ENCODE measurements at regions not wholly inside any gene's neighbourhood (a gene's known extent, or its start where the extent isn't known, plus 50 kb on each side); places are given as distances from the start of the nearest gene placed in this dataset.
"Not testable (repeated sequence)": the region's sequence is repeated elsewhere in the genome, so short reads cannot be mapped to it uniquely, and the experiment has no call there.

DNA sequence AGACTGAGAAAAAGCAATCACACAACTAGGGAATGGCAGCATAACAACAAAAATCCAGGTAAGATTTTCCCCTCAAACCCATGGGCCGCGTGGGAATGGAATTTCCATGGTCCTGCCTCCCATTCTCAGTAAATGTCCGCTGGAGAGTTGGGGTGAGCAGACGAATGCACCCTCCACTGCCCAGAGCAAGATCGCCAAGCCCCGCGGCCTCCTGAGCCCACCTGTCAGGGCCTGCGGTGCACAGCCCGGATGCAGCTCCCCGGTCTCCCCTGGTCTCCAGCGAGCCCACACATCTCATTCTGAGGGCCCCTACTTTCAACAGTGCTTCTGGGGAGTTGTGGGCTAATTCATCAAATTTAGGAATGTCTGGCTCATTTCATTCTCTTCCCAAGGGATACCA, 327.4 kb upstream of the HS6ST1 start:
- no peak for DNase-seq (ENCODE audit: low read depth)

DNA sequence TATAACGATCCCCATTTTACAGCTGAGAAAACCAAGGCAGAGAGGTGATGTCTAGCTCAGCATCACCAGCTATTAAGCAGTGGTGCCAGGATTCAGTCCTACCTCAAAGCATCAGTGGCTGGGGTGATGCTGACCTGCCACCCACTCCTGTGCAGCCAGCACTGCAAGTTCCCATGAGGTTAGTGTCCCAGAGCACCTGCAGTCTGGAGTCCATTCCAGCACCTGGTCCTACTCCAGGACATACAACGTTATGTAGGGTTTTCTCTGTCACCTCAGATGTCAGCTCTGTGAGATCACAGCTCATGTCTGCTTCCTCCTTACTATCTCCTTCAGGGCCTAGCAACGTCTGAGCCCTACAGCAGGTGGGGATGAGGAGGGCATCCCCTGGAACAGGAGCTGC, 328.0 kb upstream of the HS6ST1 start:
- DNase-seq (ENCODE audit: low read depth): no peak

DNA sequence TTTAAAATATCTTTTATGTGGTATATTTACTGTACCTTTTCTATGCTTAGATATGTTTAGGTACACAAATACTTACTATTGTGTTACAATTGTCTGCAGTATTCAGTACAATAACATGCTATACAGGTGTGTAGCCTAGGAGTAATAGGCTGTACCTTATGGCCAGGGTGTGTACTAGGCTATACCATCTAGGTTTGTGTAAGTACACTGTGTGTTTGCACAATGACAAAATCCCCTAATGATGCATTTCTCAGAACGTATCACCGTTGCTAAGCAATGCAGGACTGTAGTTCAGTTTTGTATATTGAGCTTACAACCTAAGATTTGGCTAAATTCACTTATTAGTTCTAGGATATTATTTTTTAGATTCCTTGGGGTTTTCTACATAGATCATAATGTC, 332.3 kb upstream of the HS6ST1 start:
- no peak for DNase-seq (ENCODE audit: low read depth)

DNA sequence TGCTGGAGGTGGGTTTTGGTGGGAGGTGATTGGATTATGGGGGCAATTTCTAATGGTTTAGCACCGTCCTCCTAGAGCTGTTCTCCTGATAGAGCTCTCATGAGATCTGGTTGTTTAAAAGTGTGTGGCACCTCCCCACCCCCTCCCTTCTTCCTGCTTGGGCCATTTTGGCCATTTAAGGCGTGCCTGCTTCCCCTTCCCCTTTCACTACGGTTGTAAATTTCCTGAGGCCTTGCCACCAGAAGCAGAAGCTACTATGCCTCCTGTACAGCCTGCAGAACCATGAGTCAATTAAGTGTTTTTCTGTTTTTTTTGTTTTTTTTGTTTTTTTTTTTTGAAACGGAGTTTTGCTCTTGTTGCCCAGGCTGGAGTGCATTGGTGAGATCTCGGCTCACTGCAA, 335.7 kb upstream of the HS6ST1 start:
- no peak for DNase-seq (ENCODE audit: low read depth)

DNA sequence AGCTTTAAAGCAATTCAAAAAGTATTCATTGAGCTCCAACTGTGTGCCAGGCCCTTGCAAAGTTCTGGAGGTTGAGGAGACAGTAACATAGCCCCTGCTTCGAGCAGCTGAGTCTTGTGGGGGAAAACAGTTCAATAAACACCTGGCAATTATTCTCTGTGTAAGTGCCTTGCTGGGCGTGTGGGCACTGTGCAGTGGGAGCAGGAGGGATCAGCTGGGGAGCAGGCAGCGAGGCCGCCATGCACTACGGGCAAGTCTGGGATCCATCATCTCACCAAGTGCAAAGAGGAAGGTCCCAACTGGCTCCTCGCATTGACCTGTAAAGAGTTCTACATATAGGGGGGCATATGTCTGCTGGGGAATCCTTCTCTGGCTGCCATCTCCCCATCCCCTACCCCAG, 342.2 kb upstream of the HS6ST1 start:
- no peak for DNase-seq (ENCODE audit: low read depth)

DNA sequence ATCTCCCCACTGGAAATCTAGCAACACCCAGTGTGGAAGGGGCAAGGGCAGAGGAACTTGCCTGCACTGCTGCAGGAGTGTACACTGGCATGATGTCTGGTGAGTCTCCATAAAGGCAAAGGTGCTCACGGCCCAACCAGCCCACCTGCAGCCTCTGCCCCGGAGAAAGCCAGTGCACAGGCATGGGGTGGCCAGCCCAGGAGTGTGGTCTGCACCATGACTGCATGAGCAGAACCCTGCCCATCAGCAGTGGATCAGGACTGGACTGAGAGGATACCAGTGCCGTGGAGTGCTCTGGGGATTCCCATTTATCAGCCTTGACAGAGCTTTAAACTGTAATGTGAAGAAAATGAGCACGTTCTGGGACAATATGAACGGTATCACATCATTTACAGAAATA, 342.6 kb upstream of the HS6ST1 start:
- DNase-seq (ENCODE audit: low read depth): no peak

DNA sequence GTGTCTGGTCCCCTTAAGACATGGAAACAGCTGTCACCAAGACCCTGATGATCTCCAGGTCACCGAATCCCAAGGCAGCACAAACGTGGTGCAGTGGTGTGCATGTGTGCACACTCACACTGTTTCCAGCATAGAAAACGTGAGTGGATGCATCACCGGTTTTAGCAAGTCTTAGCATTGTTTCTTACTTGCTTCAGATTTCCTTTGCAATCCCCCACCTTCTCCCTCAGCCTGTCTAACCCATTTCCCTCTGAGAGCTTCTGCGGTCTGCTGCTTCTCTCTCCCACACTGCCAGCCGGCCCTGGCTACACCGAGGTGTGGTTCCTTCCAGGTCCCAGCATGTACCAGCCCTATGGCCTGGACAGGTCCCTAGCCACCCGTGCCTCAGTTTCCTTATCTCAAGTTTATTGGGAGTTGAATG, 343.4 kb upstream of the HS6ST1 start:
- no peak for DNase-seq (ENCODE audit: low read depth)

DNA sequence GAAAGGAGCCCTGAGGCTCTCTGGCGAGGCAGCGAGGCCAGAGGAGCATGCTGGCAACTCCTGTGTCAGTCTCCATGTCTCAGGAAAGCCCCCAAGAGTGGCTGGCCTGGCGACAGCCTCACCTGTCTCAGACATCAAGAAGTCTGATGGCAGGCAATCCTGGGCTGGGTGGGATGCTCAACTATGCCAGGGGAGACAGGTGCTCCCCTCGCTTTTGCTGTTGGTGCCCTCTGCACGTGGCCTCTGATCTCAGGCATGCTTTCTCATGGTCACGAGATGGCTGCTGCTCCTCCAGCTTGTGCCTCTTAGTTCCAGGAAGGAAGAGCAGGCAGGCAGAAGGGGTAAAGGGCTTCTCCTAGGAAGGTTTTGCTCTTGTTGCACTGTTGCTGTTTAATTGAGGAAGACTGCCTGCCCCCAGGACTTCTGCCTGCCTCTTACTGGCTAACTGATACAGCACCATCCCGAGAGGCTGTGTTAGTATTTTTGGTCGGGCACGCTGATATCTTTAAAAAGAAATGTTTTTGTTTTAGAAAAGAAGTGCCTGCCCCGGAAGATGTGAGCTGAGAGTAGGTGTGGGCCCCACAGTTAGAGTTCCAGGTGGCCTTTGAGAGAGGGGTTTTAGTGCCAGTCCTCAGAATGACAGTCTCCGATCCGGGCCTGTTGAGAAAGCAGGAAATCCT, 344.8 kb upstream of the HS6ST1 start:
- no peak for DNase-seq (ENCODE audit: low read depth)

DNA sequence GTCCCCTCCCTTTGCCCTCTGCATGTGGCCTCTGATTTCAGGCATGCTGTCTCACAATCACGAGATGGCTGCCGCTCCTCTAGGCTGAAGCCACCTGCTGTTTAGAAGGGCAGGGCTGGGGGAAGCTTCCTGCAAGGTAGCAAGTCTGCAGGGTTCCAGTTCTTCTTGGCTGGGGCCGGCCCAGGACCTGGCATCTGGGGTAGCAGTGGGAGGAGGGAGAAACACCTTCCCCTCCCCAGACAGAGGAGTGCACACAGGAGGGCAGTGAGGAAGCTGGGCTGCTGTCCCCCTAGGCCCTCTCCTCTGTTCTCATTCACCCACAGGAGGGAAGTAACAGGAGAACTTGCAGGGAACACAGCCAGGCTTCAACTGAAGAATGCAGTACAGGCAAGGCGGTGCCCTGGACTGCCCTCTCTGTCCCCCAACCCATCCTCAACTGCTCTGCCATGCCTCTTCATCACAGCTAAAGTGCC, 345.9 kb upstream of the HS6ST1 start:
- no peak for DNase-seq (ENCODE audit: low read depth)

DNA sequence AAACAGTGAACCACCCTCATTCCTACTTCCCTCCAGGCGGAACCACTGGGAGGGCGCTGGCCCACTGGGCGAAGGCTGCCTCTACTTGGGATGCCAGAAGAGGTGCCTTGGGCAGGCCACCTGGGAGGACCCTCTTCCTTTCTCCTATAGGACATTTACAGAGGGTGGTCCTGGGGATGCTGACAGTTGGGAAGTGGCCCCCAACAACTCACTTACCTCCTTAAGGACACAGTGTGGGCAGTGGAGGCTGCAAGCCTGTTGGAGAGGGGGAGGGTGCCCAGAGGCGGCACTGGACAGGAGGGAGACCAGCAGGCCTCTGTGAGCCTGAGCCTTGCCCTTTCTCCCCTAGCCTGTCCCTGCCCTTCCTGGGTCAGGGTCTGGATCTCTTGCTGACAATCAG, 346.4 kb upstream of the HS6ST1 start:
- no peak for DNase-seq (ENCODE audit: low read depth)

DNA sequence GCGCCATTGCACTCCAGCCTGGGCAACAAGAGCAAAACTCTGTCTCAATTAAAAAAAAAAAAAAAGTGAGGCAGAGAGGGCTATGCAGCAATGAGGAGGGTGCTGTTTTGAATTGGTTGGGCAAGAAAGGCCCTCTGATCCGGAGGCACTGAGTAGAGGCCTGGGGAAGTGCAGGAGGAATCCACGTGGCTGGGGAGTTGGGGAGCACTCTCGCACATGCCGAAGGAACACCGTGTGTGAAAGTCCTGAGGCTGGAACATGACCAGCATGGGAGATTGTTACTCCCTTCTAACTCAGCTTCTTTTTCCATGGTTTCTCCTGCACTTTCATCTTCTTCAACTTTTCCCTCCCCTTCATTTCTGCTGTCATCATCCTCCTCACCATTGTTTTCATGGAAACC, 347.9 kb upstream of the HS6ST1 start:
- no peak for DNase-seq (ENCODE audit: low read depth)

DNA sequence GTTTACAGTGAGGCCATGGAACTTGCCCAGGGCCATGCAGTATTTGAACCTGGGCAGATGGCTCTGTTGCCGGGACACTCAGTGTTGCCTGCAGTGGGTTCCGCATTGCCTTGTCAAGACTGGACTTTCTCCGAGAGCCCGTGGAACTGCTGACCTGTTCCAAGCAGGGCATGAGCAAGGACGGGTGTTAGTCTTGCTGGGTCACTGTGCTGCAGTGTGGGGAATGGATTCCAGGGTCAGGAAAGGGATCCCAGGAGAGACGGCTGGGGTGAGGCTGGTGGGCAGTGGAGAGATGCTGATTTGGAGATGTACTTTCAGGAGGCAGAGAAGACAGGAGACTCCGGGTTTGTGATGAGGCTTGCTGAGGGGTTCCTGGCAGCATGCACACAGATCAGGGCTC, 348.7 kb upstream of the HS6ST1 start:
- DNase-seq (ENCODE audit: low read depth): no peak

DNA sequence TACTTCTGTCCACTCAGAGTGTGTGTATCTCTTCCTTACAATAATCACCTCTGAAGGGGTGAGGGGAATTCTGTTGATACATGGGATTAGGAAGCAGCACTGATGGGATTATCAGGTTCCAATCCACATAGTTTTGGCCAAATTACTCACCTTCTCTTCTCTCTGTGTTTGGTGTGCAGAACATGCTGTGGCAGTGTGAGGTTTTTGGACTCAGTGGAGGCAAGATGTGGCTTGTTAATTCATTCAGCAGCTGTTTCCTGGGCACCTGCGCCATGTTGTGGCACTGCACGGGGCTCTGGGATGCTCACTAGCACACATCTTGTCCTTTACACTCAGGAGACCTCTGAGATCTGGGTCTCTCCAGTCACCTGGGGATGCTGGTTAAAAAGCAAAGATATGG, 350.3 kb upstream of the HS6ST1 start:
- no peak for DNase-seq (ENCODE audit: low read depth)

DNA sequence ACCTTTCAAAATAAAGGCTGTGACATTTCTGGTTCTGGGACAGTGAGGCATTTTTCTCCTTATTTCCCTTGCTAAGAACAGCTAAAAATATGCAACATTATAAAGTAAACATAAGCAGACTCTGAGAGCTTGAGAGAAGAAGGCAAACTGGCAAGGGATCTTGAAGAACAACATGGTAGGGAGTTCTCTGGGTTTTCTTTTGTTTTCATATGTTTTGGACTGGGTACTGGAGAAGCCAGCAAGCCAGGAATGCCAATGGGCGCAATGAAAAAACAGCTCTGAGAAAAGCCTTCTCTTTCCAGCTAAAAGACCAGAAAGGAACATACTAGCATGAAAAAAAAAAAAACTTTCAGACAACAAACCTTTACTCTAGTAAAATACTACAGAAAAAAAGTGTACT, 351.4 kb upstream of the HS6ST1 start:
- no peak for DNase-seq (ENCODE audit: low read depth)

DNA sequence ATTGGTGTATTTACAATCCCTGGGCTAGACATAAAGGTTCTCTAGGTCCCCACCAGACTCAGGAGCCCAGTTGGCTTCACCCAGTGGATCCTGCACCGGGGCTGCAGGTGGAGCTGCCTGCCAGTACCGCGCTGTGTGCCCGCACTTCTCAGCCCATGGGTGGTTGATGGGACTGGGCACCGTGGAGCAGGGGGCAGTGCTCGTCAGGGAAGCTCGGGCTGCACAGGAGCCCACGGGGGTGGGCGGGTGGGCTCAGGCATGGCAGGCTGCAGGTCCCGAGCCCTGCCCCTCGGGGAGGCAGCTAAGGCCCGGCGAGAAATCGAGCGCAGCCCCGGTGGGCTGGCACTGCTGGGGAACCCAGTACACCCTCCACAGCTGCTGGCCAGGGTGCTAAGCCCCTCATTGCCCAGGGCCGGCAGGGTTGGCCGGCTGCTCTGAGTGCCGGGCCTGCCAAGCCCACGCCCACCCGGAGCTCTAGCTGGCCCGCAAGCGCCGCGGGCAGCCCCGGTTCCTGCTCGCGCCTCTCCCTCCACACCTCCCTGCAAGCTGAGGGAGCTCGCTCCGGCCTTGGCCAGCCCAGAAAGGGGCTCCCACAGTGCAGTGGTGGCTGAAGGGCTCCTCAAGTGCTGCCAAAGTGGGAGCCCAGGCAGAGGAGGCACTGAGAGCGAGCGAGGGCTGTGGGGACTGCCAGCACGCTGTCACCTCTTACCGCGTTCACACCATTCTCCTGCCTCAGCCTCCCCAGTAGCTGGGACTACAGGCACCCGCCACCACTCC, 353.5 kb upstream of the HS6ST1 start:
- not testable (repeated sequence) for DNase-seq (ENCODE audit: low read depth)

DNA sequence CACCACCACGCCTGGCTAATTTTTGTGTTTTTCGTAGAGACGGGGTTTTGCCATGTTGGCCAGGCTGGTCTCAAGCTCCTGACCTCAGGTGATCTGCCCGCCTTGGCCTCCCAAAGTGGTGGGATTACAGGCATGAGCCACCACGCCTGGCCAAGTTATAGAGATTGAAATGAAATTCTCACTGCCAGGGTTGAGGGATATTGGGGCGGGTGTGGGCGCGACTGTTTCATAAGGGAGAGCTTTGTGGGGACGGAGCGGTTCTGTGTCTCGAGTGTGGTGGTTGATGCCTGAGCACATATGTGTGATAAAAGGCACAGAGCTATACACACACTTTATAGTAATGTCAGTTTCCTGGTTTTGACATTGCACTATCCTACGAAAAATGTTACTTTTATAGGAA, 361.0 kb upstream of the HS6ST1 start:
- not testable (repeated sequence) for DNase-seq (ENCODE audit: low read depth)

DNA sequence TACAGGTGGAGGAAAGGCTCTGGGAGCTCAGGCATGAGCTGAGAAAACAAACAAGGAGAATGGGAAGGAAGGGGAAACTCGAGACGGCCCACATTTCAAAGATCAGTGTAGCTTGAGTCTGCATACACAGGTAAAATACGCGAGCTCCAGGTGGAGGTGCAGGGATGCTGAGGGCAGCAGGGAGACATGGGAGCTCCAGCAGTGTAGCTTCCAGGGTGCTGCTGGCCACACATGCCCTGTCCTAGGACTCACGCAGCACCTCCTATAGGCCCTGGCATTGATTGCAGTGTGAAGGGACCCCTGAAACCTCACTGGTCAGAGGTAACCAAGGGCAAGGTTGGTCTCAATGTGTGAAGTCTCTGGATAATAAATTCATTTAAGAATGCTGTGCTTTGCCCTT, 362.8 kb upstream of the HS6ST1 start:
- no peak for DNase-seq (ENCODE audit: low read depth)

DNA sequence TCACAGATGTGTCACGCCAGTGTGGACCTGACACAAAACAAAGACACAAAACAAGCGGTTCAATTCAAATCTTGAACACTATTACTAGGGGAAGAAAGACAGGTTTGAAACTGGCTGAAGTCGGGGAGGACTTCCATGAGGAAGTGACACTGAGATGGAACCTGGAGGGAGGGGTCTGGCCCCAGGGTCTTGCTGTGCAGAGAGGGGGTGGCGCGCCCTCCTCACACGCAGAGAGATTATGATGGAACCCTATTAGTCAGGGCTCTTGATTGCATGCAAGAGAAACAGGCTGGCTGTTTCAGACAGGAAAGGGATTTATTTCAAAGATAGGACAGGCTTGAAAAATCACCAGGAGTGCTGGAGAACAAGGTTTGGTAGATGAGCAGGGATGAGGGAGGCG, 363.6 kb upstream of the HS6ST1 start:
- DNase-seq (ENCODE audit: low read depth): no peak

DNA sequence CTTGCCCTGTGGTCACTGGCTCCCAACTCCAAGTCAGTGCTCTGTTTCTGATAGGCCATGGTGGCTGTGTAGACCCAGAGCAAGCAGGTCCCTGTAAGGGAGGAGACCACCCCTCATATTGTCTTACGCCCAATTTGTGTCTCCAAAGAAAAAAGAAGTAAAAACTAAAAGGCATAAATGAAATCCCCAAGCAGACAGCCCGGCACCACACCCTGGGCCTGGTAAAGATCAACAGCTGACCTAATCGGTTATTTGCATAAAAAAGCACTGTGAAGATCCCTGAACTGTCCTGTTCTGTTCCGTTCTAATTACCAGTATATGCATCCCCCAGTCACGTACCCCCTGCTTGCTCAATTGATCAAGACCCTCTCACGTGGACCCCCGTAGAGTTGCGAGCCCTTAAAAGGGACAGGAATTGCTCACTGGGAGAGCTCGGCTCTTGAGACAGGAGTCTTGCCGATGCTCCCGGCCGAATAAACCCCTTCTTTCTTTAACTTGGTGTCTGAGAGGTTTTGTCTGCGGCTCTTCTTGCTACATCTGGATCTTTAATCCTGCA, 364.1 kb upstream of the HS6ST1 start:
- no peak for DNase-seq (ENCODE audit: low read depth)

DNA sequence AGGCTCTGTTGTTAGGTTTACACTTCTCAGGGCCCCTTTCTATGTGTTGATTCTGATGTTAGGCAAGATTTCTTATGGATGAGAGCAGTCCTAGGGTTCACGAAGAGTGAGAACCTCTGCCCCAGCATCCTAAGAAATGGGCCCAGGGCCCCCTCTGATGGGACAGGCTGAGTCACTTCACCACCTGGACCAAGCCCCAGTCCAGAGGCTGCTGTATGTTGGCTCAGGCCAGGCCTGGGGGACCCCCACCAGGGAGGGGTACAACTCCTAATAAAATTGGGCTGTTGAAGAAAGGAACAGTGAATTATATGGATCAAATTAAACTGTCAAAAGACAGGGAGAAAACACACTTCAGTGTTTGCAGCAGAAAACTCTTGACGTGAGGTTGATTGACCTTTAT, 365.9 kb upstream of the HS6ST1 start:
- no peak for DNase-seq (ENCODE audit: low read depth)

DNA sequence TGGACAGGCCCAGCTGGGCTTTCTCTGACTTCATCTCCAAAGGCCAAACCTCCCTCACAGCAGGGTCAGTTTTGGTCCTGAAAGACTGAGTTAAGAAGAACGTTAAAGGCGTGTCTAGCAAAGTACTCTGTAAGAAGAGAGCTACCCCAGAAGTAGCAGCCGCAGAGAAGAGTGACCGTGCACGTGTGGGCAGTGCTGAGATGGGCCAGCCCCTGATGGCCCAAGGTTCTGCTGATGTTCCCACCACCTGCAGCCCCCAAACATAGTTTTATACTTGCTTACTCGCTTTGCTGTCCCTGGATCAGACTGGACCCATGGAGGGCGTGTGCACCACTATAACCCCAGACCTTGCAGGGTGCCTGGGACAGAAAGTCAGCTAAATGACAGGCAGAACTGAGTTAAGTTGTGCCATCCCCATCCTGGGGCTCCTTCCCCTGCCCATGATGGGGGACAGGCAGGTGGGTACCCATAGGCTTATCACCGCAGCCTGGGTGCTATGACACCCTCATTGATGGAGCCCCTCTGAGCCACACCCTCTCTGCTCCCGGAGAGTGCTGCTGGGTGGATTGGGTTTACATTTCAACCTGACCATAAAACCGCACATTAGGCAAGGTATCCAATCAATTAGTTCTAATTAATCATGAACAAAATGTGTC, 367.3 kb upstream of the HS6ST1 start:
- DNase-seq (ENCODE audit: low read depth): no peak

DNA sequence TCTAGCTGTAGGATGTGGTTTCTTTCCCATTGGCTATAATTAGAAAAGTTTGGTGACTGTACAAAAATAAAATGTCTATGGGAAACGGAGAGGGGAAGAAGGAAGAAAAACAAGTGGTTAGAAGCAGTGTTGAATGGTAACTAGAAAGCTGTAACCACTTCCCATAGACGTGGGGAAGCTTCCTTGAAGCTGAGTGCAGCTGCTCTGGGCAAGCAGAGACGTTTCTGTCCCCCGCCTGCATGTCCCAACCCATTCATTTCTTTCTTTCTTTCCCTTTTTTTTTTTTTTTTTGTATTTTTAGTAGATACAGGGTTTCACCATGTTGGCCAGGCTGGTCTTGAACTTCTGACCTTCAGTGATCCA, 367.8 kb upstream of the HS6ST1 start:
- no peak for DNase-seq (ENCODE audit: low read depth)

Measured in RPMI7951 (cell line).